ENCODE measurements at regions not wholly inside any gene's neighbourhood (a gene's known extent, or its start where the extent isn't known, plus 50 kb on each side); places are given as distances from the start of the nearest gene placed in this dataset.

DNA sequence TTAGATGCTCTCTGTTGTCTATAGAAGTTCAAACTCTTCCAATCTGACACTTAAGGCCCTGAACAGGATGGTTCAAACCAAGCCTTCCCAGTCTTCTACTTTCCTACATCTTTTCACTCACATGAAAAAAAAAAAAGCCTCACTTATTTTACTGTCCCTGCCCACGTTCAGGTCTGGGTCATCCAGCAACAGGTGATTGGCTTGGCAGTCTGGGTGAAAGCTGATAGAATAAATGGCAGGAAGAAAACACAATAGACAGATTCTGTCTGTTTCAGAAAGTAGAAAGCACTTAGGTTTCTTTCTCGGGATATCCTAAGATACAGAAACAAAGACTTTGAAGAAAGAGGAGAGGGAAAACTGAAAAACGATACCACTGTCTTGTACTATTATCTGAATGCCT, 61.8 kb upstream of the HSF2 start:
- H3K4me3 ChIP-seq: no peak overlapping the region
- intact Hi-C loops (cut with DNase I; ENCODE audit: low total_unique reads) (no loop called here), in situ Hi-C loops (cut with MboI; ENCODE audit: low pct_ligation_motif_present in 1 of 4, low pct_unique_long_range_greater_than_20kb in 1 of 4, low sequenced_read_pairs in 3 of 4) (no loop called here)
- 51 to 59% methylated on average over 3 of the region's 3 CpGs for WGBS, 2 donors (ENCODE audit: low coverage in 1 of 2)
- no peak for TF ChIP-seq POLR2A (IDR thresholded peaks at IDR 0.05)
- no peak for TF ChIP-seq EP300 (IDR thresholded peaks at IDR 0.05; ENCODE audit: low read depth)
- TF ChIP-seq POLR2AphosphoS5 (IDR thresholded peaks at IDR 0.05): no peak
- TF ChIP-seq, protein P1, sequence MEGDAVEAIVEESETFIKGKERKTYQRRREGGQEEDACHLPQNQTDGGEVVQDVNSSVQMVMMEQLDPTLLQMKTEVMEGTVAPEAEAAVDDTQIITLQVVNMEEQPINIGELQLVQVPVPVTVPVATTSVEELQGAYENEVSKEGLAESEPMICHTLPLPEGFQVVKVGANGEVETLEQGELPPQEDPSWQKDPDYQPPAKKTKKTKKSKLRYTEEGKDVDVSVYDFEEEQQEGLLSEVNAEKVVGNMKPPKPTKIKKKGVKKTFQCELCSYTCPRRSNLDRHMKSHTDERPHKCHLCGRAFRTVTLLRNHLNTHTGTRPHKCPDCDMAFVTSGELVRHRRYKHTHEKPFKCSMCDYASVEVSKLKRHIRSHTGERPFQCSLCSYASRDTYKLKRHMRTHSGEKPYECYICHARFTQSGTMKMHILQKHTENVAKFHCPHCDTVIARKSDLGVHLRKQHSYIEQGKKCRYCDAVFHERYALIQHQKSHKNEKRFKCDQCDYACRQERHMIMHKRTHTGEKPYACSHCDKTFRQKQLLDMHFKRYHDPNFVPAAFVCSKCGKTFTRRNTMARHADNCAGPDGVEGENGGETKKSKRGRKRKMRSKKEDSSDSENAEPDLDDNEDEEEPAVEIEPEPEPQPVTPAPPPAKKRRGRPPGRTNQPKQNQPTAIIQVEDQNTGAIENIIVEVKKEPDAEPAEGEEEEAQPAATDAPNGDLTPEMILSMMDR (IDR thresholded peaks at IDR 0.05): no peak
- DNase-seq: no peak
- H3K36me3 ChIP-seq: no peaks in the 10 kb centered on the region
- H3K27ac ChIP-seq: no peak overlapping the region
- H3K27me3 ChIP-seq: no peaks in the 10 kb centered on the region
- H3K4me1 ChIP-seq: no peaks in the 10 kb centered on the region
- no peaks in the 10 kb centered on the region for H3K9me3 ChIP-seq

DNA sequence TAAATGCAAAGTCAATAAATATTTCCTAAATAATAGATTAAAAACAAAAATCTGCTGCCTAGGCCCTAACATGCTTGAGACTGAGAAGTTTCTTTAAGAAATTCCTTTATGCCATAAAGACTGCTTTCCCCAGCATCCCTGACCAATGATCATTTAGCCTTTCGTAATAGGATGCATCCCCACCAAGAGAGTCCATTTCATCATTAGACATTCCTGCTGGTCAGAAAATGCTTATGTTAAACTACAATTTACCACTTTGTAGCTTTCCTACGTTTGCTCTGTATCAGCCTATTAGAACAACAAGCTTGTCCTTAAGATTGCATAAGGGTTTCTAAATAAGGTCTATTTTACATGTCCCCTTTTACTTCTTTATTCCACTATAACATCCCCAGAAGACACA, 59.8 kb upstream of the HSF2 start:
- H3K27me3 ChIP-seq: no peaks in the 10 kb centered on the region
- H3K27ac ChIP-seq: no peak overlapping the region
- WGBS, 2 donors (ENCODE audit: low coverage in 1 of 2): 56 to 58% methylated on average over 2 of the region's 2 CpGs
- no peaks in the 10 kb centered on the region for H3K4me1 ChIP-seq
- no peak overlapping the region for H3K4me3 ChIP-seq
- in situ Hi-C loops (cut with MboI; ENCODE audit: low pct_ligation_motif_present in 1 of 4, low pct_unique_long_range_greater_than_20kb in 1 of 4, low sequenced_read_pairs in 3 of 4) (no loop called here), intact Hi-C loops (cut with DNase I; ENCODE audit: low total_unique reads) (no loop called here)
- DNase-seq: no peak
- TF ChIP-seq POLR2A (IDR thresholded peaks at IDR 0.05) (no peak), POLR2AphosphoS5 (IDR thresholded peaks at IDR 0.05) (no peak), EP300 (IDR thresholded peaks at IDR 0.05; ENCODE audit: low read depth) (no peak)
- TF ChIP-seq, protein P1 (IDR thresholded peaks at IDR 0.05): no peak
- no peaks in the 10 kb centered on the region for H3K36me3 ChIP-seq
- H3K9me3 ChIP-seq: no peaks in the 10 kb centered on the region

DNA sequence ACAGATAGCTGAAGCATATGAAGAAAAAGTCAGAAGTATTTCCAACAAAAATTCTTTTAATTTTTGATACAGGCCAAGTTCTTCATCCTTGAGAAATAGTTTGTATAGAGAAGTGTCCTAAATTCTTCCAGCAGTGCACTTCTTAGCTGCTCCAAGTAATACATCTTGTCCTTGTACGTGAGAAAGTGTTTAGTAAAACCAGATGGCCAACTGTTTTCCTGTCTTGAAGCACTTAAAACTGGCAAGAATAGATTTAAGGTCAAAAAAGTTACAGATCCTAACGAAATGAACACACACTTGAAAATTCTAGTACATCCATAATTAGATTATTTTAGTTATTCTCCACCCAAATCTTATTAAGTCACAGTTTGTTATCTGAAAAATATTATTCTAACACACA, 52.2 kb upstream of the HSF2 start:
- Histone ChIP-seq H3K36me3 (no peaks in the 10 kb centered on the region), H3K4me1 (no peaks in the 10 kb centered on the region), H3K27ac (no peak overlapping the region), H3K27me3 (no peaks in the 10 kb centered on the region), H3K9me3 (no peaks in the 10 kb centered on the region), H3K4me3 (no peak overlapping the region)
- TF ChIP-seq EP300 (IDR thresholded peaks at IDR 0.05; ENCODE audit: low read depth) (no peak), POLR2A (IDR thresholded peaks at IDR 0.05) (no peak), POLR2AphosphoS5 (IDR thresholded peaks at IDR 0.05) (no peak)
- TF ChIP-seq, protein P1 (IDR thresholded peaks at IDR 0.05): no peak
- in situ Hi-C loops (cut with MboI; ENCODE audit: low pct_ligation_motif_present in 1 of 4, low pct_unique_long_range_greater_than_20kb in 1 of 4, low sequenced_read_pairs in 3 of 4): no loop called here
- 29 to 34% methylated on average over 2 of the region's 2 CpGs for WGBS, 2 donors (ENCODE audit: low coverage in 1 of 2)
- intact Hi-C loops (cut with DNase I; ENCODE audit: low total_unique reads): no loop called here
- DNase-seq: no peak

DNA sequence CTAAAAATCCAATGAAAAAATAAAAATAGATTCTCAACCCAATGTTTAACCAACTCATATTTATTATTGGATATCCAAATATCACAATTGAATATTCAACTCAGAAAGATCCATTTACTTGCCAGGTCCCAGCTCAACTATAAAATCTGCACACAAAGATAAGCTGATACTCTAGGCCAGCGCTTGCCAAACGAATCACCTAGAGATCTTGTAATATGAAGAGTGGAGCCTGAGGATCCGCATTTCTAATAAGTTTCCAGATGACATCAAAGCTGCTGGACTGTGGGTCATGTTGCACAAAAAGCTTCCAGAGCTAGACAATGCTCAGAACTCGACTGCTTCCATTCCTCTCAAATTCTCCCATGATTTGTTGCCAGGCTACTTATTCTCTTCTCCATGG, 51.7 kb upstream of the HSF2 start:
- intact Hi-C loops (cut with DNase I; ENCODE audit: low total_unique reads): no loop called here
- DNase-seq: no peak
- TF ChIP-seq EP300 (IDR thresholded peaks at IDR 0.05; ENCODE audit: low read depth): no peak
- no peak for TF ChIP-seq POLR2A (IDR thresholded peaks at IDR 0.05)
- TF ChIP-seq, protein P1 (IDR thresholded peaks at IDR 0.05): no peak
- no peak for TF ChIP-seq POLR2AphosphoS5 (IDR thresholded peaks at IDR 0.05)
- Histone ChIP-seq H3K27me3 (no peaks in the 10 kb centered on the region), H3K4me1 (no peaks in the 10 kb centered on the region), H3K4me3 (no peak overlapping the region), H3K9me3 (no peaks in the 10 kb centered on the region), H3K27ac (no peak overlapping the region), H3K36me3 (no peaks in the 10 kb centered on the region)
- WGBS, 2 donors (ENCODE audit: low coverage in 1 of 2): 79 to 82% methylated on average over 2 to 4 of the region's 4 CpGs
- in situ Hi-C loops (cut with MboI; ENCODE audit: low pct_ligation_motif_present in 1 of 4, low pct_unique_long_range_greater_than_20kb in 1 of 4, low sequenced_read_pairs in 3 of 4): no loop called here

Small RNA genes in the stretch of these regions (small RNA-seq; reads per million reads assigned to genes)
- gene AL603865.2 (0 reads per million in 4 donors), gene RNU1-18P (0 reads per million in 4 donors), gene RNU2-8P (0 to 0.28 (median 0) reads per million in 4 donors), gene RNU4-76P (0 reads per million in 4 donors)

Data from transverse colon (tissue), 4 donors.